DND-41 (cell line): ENCODE measurements at regions not wholly inside any gene's neighbourhood (a gene's known extent, or its start where the extent isn't known, plus 50 kb on each side); places are given as distances from the start of the nearest gene placed in this dataset.

Source experiments
- ATAC-seq: fragments of 200-7000 bp; cut with Tn5 transposase; 3 replicates; pipeline ENCODE4 v1.9.1; 2021; ENCODE audit warnings: low read depth; ENCODE audit not compliant: insufficient read depth
- DNase-seq: peaks from one replicate; pipeline ENCODE4 v3.0.0-alpha.2; 2020
- H2AFZ ChIP-seq: 2 replicates; pipeline ENCODE4 v1.6.0; 2012; ENCODE audit warnings: low read depth, low read length
- H3K27ac ChIP-seq: 2 replicates; pipeline ENCODE4 v1.5.1; 2012; ENCODE audit warnings: low read length, inconsistent platforms
- H3K27me3 ChIP-seq: fragments of 200-600 bp; sonication (generic); 2 replicates; pipeline ENCODE4 v1.6.0; 2012; ENCODE audit warnings: low read length, mild to moderate bottlenecking, inconsistent platforms; ENCODE audit not compliant: insufficient read depth, poor library complexity
- H3K36me3 ChIP-seq: 2 replicates; pipeline ENCODE4 v1.5.1; 2012; ENCODE audit warnings: low read length, inconsistent platforms; ENCODE audit not compliant: insufficient read depth
- H3K4me1 ChIP-seq: 2 replicates; pipeline ENCODE4 v1.5.1; 2012; ENCODE audit warnings: mild to moderate bottlenecking, low read length; ENCODE audit not compliant: insufficient read depth
- H3K4me2 ChIP-seq: 2 replicates; pipeline ENCODE4 v1.6.0; 2012; ENCODE audit warnings: mild to moderate bottlenecking, moderate library complexity, low read length, inconsistent platforms; ENCODE audit not compliant: insufficient read depth
- H3K4me3 ChIP-seq, 2 experiments: fragments of 200-600 bp in 1 of 2; shearing (Covaris generic) in 1 of 2; 2 replicates each; pipeline ENCODE4 v1.5.1; 2012 to 2016; ENCODE audit warnings: inconsistent platforms in 2 of 2, low read length in 2 of 2, mild to moderate bottlenecking in 2 of 2, low read depth in 1 of 2, moderate library complexity in 1 of 2
- H3K79me2 ChIP-seq: 2 replicates; pipeline ENCODE4 v1.6.0; 2012; ENCODE audit warnings: low read length, inconsistent platforms; ENCODE audit not compliant: insufficient read depth
- H3K9ac ChIP-seq: 2 replicates; pipeline ENCODE4 v1.6.0; 2012; ENCODE audit warnings: low read depth, mild to moderate bottlenecking, inconsistent platforms, low read length, moderate library complexity
- H3K9me3 ChIP-seq: 2 replicates; pipeline ENCODE4 v1.5.1; 2012; ENCODE audit warnings: low read length, moderate library complexity, mild to moderate bottlenecking, inconsistent platforms; ENCODE audit not compliant: insufficient read depth, severe bottlenecking
- H4K20me1 ChIP-seq: 2 replicates; pipeline ENCODE4 v1.6.0; 2012; ENCODE audit warnings: low read length; ENCODE audit not compliant: insufficient read depth
- CTCF ChIP-seq: IDR thresholded peaks from 2 replicates; pipeline ENCODE4 v1.5.1; 2012; ENCODE audit warnings: borderline replicate concordance, low read length, moderate library complexity, mild to moderate bottlenecking; ENCODE audit not compliant: poor library complexity, severe bottlenecking; ENCODE audit errors: extremely low read depth
- EZH2 ChIP-seq: IDR thresholded peaks from 3 replicates; pipeline ENCODE4 v1.6.1; 2012; ENCODE audit warnings: borderline replicate concordance, low read depth, mild to moderate bottlenecking, moderate library complexity, low read length, inconsistent platforms; ENCODE audit not compliant: severe bottlenecking

GRCh38 chr9:118230329-118230728 is 526.1 kb downstream of the TLR4 start:
- Histone ChIP-seq H2AFZ (no peak overlapping the region), H3K27me3 (no peaks in the 10 kb centered on the region), H3K9me3 (no peaks in the 10 kb centered on the region), H4K20me1 (no peaks in the 10 kb centered on the region), H3K9ac (no peak overlapping the region), H3K4me2 (no peak overlapping the region), H3K79me2 (no peaks in the 10 kb centered on the region), H3K4me1 (no peaks in the 10 kb centered on the region), H3K27ac (no peak overlapping the region), H3K36me3 (no peaks in the 10 kb centered on the region), H3K4me3 (no peak overlapping the region)
- DNase-seq (no peak), ATAC-seq (no peak)
- TF ChIP-seq CTCF (no peak), EZH2 (no peak)

- no peak for TF ChIP-seq EZH2
- TF ChIP-seq CTCF, result no peak
- H3K9me3 ChIP-seq, result no peaks in the 10 kb centered on the region
- H3K27ac ChIP-seq, result no peak overlapping the region
Observed at GRCh38 chr9:118236625-118237024, 532.4 kb downstream of the TLR4 start.

DNA sequence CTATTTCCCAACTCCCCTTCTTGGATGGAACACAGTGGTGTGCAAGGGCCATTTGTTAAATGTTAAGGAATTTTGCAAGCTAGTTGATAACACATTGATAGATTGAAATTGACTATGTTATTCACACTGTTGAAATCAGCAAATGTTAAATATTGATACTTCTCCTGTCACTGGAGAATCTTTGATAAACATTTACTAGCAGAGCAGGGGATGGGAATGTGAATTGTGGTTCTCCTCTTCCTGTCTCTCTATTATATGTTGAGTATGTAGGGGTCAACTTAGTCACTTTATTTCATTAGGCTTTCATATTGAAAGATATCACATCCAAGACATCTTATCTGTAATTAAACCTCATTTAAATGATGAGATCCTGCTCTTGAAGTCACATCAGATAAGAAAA is 533.9 kb downstream of the TLR4 start:
- H3K4me3 ChIP-seq, result no peak overlapping the region
- no peaks in the 10 kb centered on the region for H4K20me1 ChIP-seq
- no peak overlapping the region for H3K9ac ChIP-seq
- no peaks in the 10 kb centered on the region for H3K9me3 ChIP-seq
- H3K27me3 ChIP-seq, result no peaks in the 10 kb centered on the region
- ATAC-seq (no peak), DNase-seq (no peak)
- no peak overlapping the region for H2AFZ ChIP-seq
- H3K4me2 ChIP-seq, result no peak overlapping the region
- no peaks in the 10 kb centered on the region for H3K36me3 ChIP-seq
- no peak for TF ChIP-seq CTCF
- TF ChIP-seq EZH2, result no peak
- no peaks in the 10 kb centered on the region for H3K79me2 ChIP-seq
- no peaks in the 10 kb centered on the region for H3K4me1 ChIP-seq
- no peak overlapping the region for H3K27ac ChIP-seq

More at GRCh38 chr9:118236625-118237024, 532.4 kb downstream of the TLR4 start:
- H3K4me2 ChIP-seq, result no peak overlapping the region
- no peaks in the 10 kb centered on the region for H3K79me2 ChIP-seq
- no peaks in the 10 kb centered on the region for H3K36me3 ChIP-seq
- no peak overlapping the region for H3K9ac ChIP-seq
- no peaks in the 10 kb centered on the region for H3K27me3 ChIP-seq
- H4K20me1 ChIP-seq, result no peaks in the 10 kb centered on the region
- DNase-seq (no peak), ATAC-seq (no peak)
- no peak overlapping the region for H3K4me3 ChIP-seq
- H2AFZ ChIP-seq, result no peak overlapping the region
- H3K4me1 ChIP-seq, result no peaks in the 10 kb centered on the region

- Histone ChIP-seq H3K27me3 (no peaks in the 10 kb centered on the region), H3K9ac (no peak overlapping the region), H4K20me1 (no peaks in the 10 kb centered on the region), H2AFZ (no peak overlapping the region), H3K4me3 (no peak overlapping the region), H3K4me2 (no peak overlapping the region), H3K79me2 (no peaks in the 10 kb centered on the region), H3K27ac (no peak overlapping the region), H3K36me3 (no peaks in the 10 kb centered on the region), H3K9me3 (no peaks in the 10 kb centered on the region), H3K4me1 (no peaks in the 10 kb centered on the region)
- ATAC-seq (no peak), DNase-seq (no peak)
- TF ChIP-seq EZH2 (no peak), CTCF (no peak)
Observed at GRCh38 chr9:118252027-118252426, 547.8 kb downstream of the TLR4 start.
